ENCODE measurements at regions not wholly inside any gene's neighbourhood (a gene's known extent, or its start where the extent isn't known, plus 50 kb on each side); places are given as distances from the start of the nearest gene placed in this dataset.

GRCh38 chr20:22099348-22099747 lies 393.9 kb downstream of the PAX1 start:
- no peak for TF ChIP-seq POLR2AphosphoS5 (IDR thresholded peaks at IDR 0.05; ENCODE audit: low read depth, low read length)
- no peak for TF ChIP-seq POLR2A (IDR thresholded peaks at IDR 0.05; ENCODE audit: low read depth, low read length)
- no peak for TF ChIP-seq TAF1 (IDR thresholded peaks at IDR 0.05; ENCODE audit: low read depth, low read length)
- peak; percentile 25; the same call in 1 of the 2 replicates for TF ChIP-seq SPI1 (IDR thresholded peaks at IDR 0.05; ENCODE audit: low read depth, low read length)
